ENCODE measurements at regions not wholly inside any gene's neighbourhood (a gene's known extent, or its start where the extent isn't known, plus 50 kb on each side); places are given as distances from the start of the nearest gene placed in this dataset.
"Not testable (repeated sequence)": the region's sequence is repeated elsewhere in the genome, so short reads cannot be mapped to it uniquely, and the experiment has no call there.

DNA sequence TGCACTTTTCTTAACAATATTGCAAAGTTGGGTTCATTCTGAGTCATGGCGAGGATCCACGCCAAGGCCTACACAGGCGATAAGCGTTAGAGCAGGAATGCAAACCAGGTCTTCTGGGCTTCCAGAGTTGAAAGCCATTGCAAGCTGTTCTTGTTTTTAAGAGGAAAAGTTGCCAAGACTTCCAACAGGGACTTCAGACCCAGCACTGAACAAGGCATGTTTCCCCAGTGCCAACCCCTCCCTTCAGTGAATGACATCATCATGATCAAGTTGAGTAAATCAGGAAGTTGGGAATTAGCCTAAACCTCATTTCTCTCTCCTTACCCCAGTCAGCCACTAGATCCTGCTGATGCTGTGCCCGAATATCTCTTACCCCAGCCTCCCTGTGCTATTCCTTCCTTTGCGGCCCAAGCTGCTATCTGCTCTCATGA lies 355.1 kb downstream of the HS3ST1 start:
- Histone ChIP-seq H3K27me3 (ENCODE audit: control insufficient read depth, insufficient read depth, low read length) (no peaks in the 10 kb centered on the region), H3K4me3 (ENCODE audit: low read depth, low read length) (no peak overlapping the region), H3K36me3 (ENCODE audit: control insufficient read depth, insufficient read depth, low read length) (no peaks in the 10 kb centered on the region)
- peak; percentile 23 for FAIRE-seq
- DNase-seq (ENCODE audit: low read depth), result peak; percentile 62
- TF ChIP-seq CTCF (IDR thresholded peaks at IDR 0.05; ENCODE audit: insufficient read depth, low read length, severe bottlenecking), result no peak

DNA sequence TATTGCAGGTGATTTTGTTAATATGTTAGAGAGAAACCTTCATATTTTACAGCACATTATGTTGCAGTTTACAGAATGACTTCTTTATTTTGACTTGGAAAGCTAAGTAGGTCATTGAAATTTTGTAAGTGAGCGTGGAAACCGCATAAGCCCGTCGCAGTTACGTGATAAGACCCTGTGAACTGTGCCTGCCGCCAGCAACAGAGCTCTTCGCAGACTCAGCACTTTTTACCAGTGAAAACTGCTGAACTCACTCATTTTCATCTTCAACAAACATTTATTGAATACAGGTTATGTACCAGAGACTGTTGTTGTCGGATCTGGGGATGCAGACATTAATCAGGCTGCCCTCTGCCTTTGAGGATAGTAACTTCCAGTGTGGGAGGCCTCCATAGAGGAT lies 355.7 kb downstream of the HS3ST1 start:
- DNase-seq (ENCODE audit: low read depth) (no peak), FAIRE-seq (no peak)
- no peaks in the 10 kb centered on the region for H3K36me3 ChIP-seq (ENCODE audit: control insufficient read depth, insufficient read depth, low read length)
- no peaks in the 10 kb centered on the region for H3K27me3 ChIP-seq (ENCODE audit: control insufficient read depth, insufficient read depth, low read length)
- H3K4me3 ChIP-seq (ENCODE audit: low read depth, low read length), result no peak overlapping the region
- TF ChIP-seq CTCF (IDR thresholded peaks at IDR 0.05; ENCODE audit: insufficient read depth, low read length, severe bottlenecking), result no peak

DNA sequence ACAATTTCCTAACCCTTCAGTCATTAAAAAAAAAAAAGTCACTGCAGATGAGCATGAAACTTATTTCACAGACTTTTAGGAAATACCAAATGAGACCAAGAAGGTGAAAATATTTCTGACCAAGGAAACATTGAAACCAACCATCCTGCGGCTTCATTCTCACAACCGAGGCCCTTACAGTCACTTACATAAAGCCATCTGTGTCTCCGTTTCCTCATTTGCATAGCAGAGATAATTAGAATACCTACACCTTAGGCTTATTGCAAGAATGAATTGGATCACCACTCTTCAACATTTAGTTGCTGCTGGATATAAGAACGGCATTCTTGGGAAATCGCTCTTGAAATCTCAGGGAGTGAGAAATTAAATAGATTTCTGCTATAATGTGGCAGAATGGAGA lies 356.2 kb downstream of the HS3ST1 start:
- no peak for TF ChIP-seq CTCF (IDR thresholded peaks at IDR 0.05; ENCODE audit: insufficient read depth, low read length, severe bottlenecking)
- H3K36me3 ChIP-seq (ENCODE audit: control insufficient read depth, insufficient read depth, low read length), result no peaks in the 10 kb centered on the region
- no peaks in the 10 kb centered on the region for H3K27me3 ChIP-seq (ENCODE audit: control insufficient read depth, insufficient read depth, low read length)
- H3K4me3 ChIP-seq (ENCODE audit: low read depth, low read length), result no peak overlapping the region
- FAIRE-seq (no peak), DNase-seq (ENCODE audit: low read depth) (no peak)

GRCh38 chr4:11070813-11071212 lies 357.9 kb downstream of the HS3ST1 start:
- FAIRE-seq, result no peak

GRCh38 chr4:11069581-11070211 lies 359.0 kb downstream of the HS3ST1 start:
- no peaks in the 10 kb centered on the region for H3K27me3 ChIP-seq (ENCODE audit: control insufficient read depth, insufficient read depth, low read length)
- no peak for TF ChIP-seq CTCF (IDR thresholded peaks at IDR 0.05; ENCODE audit: insufficient read depth, low read length, severe bottlenecking)
- FAIRE-seq (no peak), DNase-seq (ENCODE audit: low read depth) (no peak)
- no peaks in the 10 kb centered on the region for H3K36me3 ChIP-seq (ENCODE audit: control insufficient read depth, insufficient read depth, low read length)
- no peak overlapping the region for H3K4me3 ChIP-seq (ENCODE audit: low read depth, low read length)

More at GRCh38 chr4:11070813-11071212, 357.9 kb downstream of the HS3ST1 start:
- no peak for DNase-seq (ENCODE audit: low read depth)
- Histone ChIP-seq H3K36me3 (ENCODE audit: control insufficient read depth, insufficient read depth, low read length) (no peaks in the 10 kb centered on the region), H3K4me3 (ENCODE audit: low read depth, low read length) (no peak overlapping the region), H3K27me3 (ENCODE audit: control insufficient read depth, insufficient read depth, low read length) (no peaks in the 10 kb centered on the region)
- TF ChIP-seq CTCF (IDR thresholded peaks at IDR 0.05; ENCODE audit: insufficient read depth, low read length, severe bottlenecking), result no peak

DNA sequence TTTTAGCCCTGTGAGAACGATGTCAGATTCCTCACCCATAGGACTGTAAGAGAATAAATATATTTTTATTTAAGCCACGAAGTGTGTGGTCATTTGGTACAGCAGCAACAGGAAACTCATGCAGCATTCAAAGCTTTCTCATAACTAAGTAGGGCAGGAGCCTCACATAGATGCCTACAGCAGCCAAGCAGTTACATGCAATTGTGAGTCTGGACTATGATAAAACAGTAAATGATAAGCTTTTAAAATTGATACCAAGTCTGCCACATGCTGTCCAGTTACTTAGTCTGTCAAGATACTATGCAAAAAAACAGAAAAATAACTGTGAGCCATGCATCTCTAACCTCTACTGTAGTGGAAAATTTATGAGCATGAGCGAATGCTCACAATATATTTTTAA lies 359.6 kb downstream of the HS3ST1 start:
- no peaks in the 10 kb centered on the region for H3K36me3 ChIP-seq (ENCODE audit: control insufficient read depth, insufficient read depth, low read length)
- no peak for DNase-seq (ENCODE audit: low read depth)
- no peak overlapping the region for H3K4me3 ChIP-seq (ENCODE audit: low read depth, low read length)
- no peak for TF ChIP-seq CTCF (IDR thresholded peaks at IDR 0.05; ENCODE audit: insufficient read depth, low read length, severe bottlenecking)
- no peaks in the 10 kb centered on the region for H3K27me3 ChIP-seq (ENCODE audit: control insufficient read depth, insufficient read depth, low read length)
- no peak for FAIRE-seq

GRCh38 chr4:11066584-11066983 lies 362.1 kb downstream of the HS3ST1 start:
- not testable (repeated sequence) for H3K4me3 ChIP-seq (ENCODE audit: low read depth, low read length); H3K36me3 ChIP-seq (ENCODE audit: control insufficient read depth, insufficient read depth, low read length); FAIRE-seq; H3K27me3 ChIP-seq (ENCODE audit: control insufficient read depth, insufficient read depth, low read length); DNase-seq (ENCODE audit: low read depth)

DNA sequence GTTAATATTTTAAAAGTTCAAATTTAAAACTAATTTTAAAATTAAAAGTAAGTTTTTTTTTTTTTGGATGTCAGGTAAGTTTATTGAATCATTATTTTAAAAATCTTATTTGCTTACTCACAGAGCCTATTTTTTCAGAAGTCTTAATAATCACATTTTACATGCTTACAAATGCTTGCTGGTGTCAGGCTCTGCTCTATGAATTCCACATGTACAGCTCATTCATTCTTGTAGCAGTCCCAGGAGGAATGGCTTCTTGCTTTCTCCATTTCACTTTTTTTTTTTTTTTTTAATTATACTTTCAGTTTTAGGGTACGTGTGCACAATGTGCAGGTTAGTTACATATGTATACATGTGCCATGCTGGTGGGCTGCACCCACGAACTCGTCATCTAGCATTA lies 368.1 kb downstream of the HS3ST1 start:
- not testable (repeated sequence) for DNase-seq (ENCODE audit: low read depth); H3K36me3 ChIP-seq (ENCODE audit: control insufficient read depth, insufficient read depth, low read length); FAIRE-seq; H3K27me3 ChIP-seq (ENCODE audit: control insufficient read depth, insufficient read depth, low read length); H3K4me3 ChIP-seq (ENCODE audit: low read depth, low read length)
